ENCODE measurements at regions not wholly inside any gene's neighbourhood (a gene's known extent, or its start where the extent isn't known, plus 50 kb on each side); places are given as distances from the start of the nearest gene placed in this dataset.

DNA sequence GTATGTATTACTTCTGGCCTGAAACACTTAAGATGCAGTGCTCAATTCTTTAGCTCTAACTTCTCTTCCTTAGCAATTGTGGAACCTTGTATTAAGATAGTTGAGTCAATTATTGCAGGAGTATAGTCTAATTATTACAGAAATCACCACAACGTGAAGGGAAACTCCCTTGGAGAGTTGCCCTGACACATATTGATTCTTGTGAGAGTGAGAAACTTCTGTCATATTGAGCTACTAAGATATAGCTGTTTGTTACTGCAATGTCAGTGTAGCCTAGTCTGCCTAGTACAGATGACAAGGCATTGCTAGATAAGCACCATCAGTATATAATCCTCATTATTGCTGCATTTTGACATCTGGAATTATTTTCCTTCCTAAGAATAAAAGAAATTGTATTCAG, 82.7 kb upstream of the TEX13C start:
- TF ChIP-seq, protein P1, sequence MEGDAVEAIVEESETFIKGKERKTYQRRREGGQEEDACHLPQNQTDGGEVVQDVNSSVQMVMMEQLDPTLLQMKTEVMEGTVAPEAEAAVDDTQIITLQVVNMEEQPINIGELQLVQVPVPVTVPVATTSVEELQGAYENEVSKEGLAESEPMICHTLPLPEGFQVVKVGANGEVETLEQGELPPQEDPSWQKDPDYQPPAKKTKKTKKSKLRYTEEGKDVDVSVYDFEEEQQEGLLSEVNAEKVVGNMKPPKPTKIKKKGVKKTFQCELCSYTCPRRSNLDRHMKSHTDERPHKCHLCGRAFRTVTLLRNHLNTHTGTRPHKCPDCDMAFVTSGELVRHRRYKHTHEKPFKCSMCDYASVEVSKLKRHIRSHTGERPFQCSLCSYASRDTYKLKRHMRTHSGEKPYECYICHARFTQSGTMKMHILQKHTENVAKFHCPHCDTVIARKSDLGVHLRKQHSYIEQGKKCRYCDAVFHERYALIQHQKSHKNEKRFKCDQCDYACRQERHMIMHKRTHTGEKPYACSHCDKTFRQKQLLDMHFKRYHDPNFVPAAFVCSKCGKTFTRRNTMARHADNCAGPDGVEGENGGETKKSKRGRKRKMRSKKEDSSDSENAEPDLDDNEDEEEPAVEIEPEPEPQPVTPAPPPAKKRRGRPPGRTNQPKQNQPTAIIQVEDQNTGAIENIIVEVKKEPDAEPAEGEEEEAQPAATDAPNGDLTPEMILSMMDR (IDR thresholded peaks at IDR 0.05): no peak
- no peak for TF ChIP-seq EZH2 (IDR thresholded peaks at IDR 0.05)

Measured in neural progenitor cell (in vitro differentiated cells).